ENCODE measurements at regions not wholly inside any gene's neighbourhood (a gene's known extent, or its start where the extent isn't known, plus 50 kb on each side); places are given as distances from the start of the nearest gene placed in this dataset.

GRCh38 chr15:39488516-39488915 is 92.4 kb upstream of the THBS1 start:
- H3K36me3 Mint-ChIP-seq (ENCODE audit: insufficient read depth, unreplicated experiment): no peaks in the 10 kb centered on the region
- Histone ChIP-seq H3K9me3 (no peaks in the 10 kb centered on the region), H3K4me3 (ENCODE audit: low read depth, low read length) (no peak overlapping the region), H3K36me3 (ENCODE audit: control insufficient read depth, insufficient read depth, low read length) (no peaks in the 10 kb centered on the region; the same call in 1 of the 2 replicates), H3K27me3 (replicated peaks; ENCODE audit: control insufficient read depth, insufficient read depth, low read length) (no peaks in the 10 kb centered on the region), H3K4me1 (no peaks in the 10 kb centered on the region)
- no peak overlapping the region for H3K27ac Mint-ChIP-seq (ENCODE audit: unreplicated experiment)
- no peak for TF ChIP-seq CTCF (IDR thresholded peaks at IDR 0.05; ENCODE audit: insufficient read depth in 1 of 2, low read depth in 1 of 2, low read length in 1 of 2, severe bottlenecking in 1 of 2, unreplicated experiment in 1 of 2)
- H3K27me3 Mint-ChIP-seq (ENCODE audit: insufficient read depth, unreplicated experiment): no peaks in the 10 kb centered on the region
- H3K4me1 Mint-ChIP-seq (ENCODE audit: low read depth, unreplicated experiment): no peaks in the 10 kb centered on the region
- no TSS peak for BruUV-seq (replicated peaks)
- ChIA-PET CTCF (no interaction called here), POLR2A (no interaction called here)
- H3K9me3 Mint-ChIP-seq (ENCODE audit: unreplicated experiment): peaks cover 11% of the 10 kb centered on the region
- DNase-seq: no peak
- intact Hi-C loops (cut with micrococcal nuclease; ENCODE audit: unreplicated experiment): no loop called here
- no peak overlapping the region for H3K4me3 Mint-ChIP-seq (ENCODE audit: unreplicated experiment)

DNA sequence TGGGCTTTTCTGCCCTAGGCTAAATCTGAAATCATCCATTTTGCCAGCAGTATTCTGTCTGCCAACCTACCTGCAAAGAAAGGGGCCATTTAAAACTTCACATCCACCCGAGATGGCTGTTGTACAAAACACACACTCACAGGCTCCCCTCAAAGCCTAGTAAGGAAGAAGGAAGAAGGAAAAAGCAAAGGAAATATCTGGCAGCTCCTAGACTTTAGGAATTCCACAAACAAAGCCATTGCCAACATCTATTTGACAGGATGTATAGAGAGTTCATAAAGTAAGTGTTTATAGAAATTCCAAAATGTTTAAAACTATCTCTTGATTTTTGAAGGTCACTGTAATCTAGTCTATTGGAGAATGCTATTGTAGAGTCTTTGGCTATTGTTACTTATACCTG is 91.9 kb upstream of the THBS1 start:
- no peaks in the 10 kb centered on the region for H3K27me3 Mint-ChIP-seq (ENCODE audit: insufficient read depth, unreplicated experiment)
- DNase-seq: no peak
- TF ChIP-seq CTCF (IDR thresholded peaks at IDR 0.05; ENCODE audit: insufficient read depth in 1 of 2, low read depth in 1 of 2, low read length in 1 of 2, severe bottlenecking in 1 of 2, unreplicated experiment in 1 of 2): no peak
- Histone ChIP-seq H3K36me3 (ENCODE audit: control insufficient read depth, insufficient read depth, low read length) (no peaks in the 10 kb centered on the region; the same call in 1 of the 2 replicates), H3K4me1 (no peaks in the 10 kb centered on the region), H3K9me3 (no peaks in the 10 kb centered on the region), H3K27me3 (replicated peaks; ENCODE audit: control insufficient read depth, insufficient read depth, low read length) (no peaks in the 10 kb centered on the region; the same call in 1 of the 2 replicates), H3K4me3 (ENCODE audit: low read depth, low read length) (no peak overlapping the region)
- intact Hi-C loops (cut with micrococcal nuclease; ENCODE audit: unreplicated experiment): no loop called here
- peaks cover 11% of the 10 kb centered on the region for H3K9me3 Mint-ChIP-seq (ENCODE audit: unreplicated experiment)
- POLR2A ChIA-PET: no interaction called here
- H3K27ac Mint-ChIP-seq (ENCODE audit: unreplicated experiment): no peak overlapping the region
- no peaks in the 10 kb centered on the region for H3K36me3 Mint-ChIP-seq (ENCODE audit: insufficient read depth, unreplicated experiment)
- BruUV-seq (replicated peaks): no TSS peak
- no peak overlapping the region for H3K4me3 Mint-ChIP-seq (ENCODE audit: unreplicated experiment)
- CTCF ChIA-PET: no interaction called here
- H3K4me1 Mint-ChIP-seq (ENCODE audit: low read depth, unreplicated experiment): no peaks in the 10 kb centered on the region

- Mint-ChIP-seq H3K27me3 (ENCODE audit: insufficient read depth, unreplicated experiment) (no peaks in the 10 kb centered on the region), H3K4me3 (ENCODE audit: unreplicated experiment) (no peak overlapping the region), H3K9me3 (ENCODE audit: unreplicated experiment) (no peaks in the 10 kb centered on the region), H3K27ac (ENCODE audit: unreplicated experiment) (no peak overlapping the region), H3K36me3 (ENCODE audit: insufficient read depth, unreplicated experiment) (no peaks in the 10 kb centered on the region), H3K4me1 (ENCODE audit: low read depth, unreplicated experiment) (no peaks in the 10 kb centered on the region)
- no TSS peak for BruUV-seq (replicated peaks)
- TF ChIP-seq CTCF (IDR thresholded peaks at IDR 0.05; ENCODE audit: insufficient read depth in 1 of 2, low read depth in 1 of 2, low read length in 1 of 2, severe bottlenecking in 1 of 2, unreplicated experiment in 1 of 2): no peak
- Histone ChIP-seq H3K36me3 (ENCODE audit: control insufficient read depth, insufficient read depth, low read length) (no peaks in the 10 kb centered on the region; the same call in 1 of the 2 replicates), H3K9me3 (no peaks in the 10 kb centered on the region), H3K4me1 (no peaks in the 10 kb centered on the region), H3K27me3 (replicated peaks; ENCODE audit: control insufficient read depth, insufficient read depth, low read length) (no peaks in the 10 kb centered on the region; the same call in 1 of the 2 replicates), H3K4me3 (ENCODE audit: low read depth, low read length) (no peak overlapping the region)
- POLR2A ChIA-PET: no interaction called here
- DNase-seq: no peak
- intact Hi-C loops (cut with micrococcal nuclease; ENCODE audit: unreplicated experiment): no loop called here
- CTCF ChIA-PET: no interaction called here
Observed at GRCh38 chr15:39491115-39491885, 89.6 kb upstream of the THBS1 start.

All from Caco-2 (cell line).